Fibroblast of lung (primary cell): ENCODE measurements at regions not wholly inside any gene's neighbourhood (a gene's known extent, or its start where the extent isn't known, plus 50 kb on each side); places are given as distances from the start of the nearest gene placed in this dataset.

Experiments
- DNase-seq, 2 donors: peaks; one replicate each; pipeline versions ENCODE4 v3.0.0 to v3.0.0-alpha.2; 2010; ENCODE audit warnings: low read depth in 2 of 2
- H2AFZ ChIP-seq: 2 replicates; pipeline ENCODE4 v1.5.1; 2012; ENCODE audit warnings: low read length, control low read depth, inconsistent platforms
- H3K27ac ChIP-seq: 2 replicates; pipeline ENCODE4 v1.5.1; 2011; ENCODE audit warnings: low read length, control low read depth; ENCODE audit not compliant: insufficient read depth
- H3K27me3 ChIP-seq: 2 replicates; pipeline ENCODE4 v1.5.1; 2011; ENCODE audit warnings: mild to moderate bottlenecking, low read length; ENCODE audit not compliant: control insufficient read depth, insufficient read depth
- H3K36me3 ChIP-seq: 2 replicates; pipeline ENCODE4 v1.5.1; 2011; ENCODE audit warnings: low read length; ENCODE audit not compliant: control insufficient read depth, insufficient read depth
- H3K4me1 ChIP-seq: 2 replicates; pipeline ENCODE4 v1.5.1; 2011; ENCODE audit warnings: low read length; ENCODE audit not compliant: control insufficient read depth, insufficient read depth; ENCODE audit errors: extremely low read depth
- H3K4me2 ChIP-seq: 2 replicates; pipeline ENCODE4 v1.5.1; 2011; ENCODE audit warnings: low read length, control low read depth; ENCODE audit not compliant: insufficient read depth; ENCODE audit errors: extremely low read depth
- H3K4me3 ChIP-seq, 4 experiments: fragments of 200-600 bp in 1 of 4; sonication (generic) in 1 of 4; replicated peaks in 1 of 4; 2 replicates each; pipeline ENCODE4 v1.5.1; 2011 to 2016; ENCODE audit warnings: low read length in 4 of 4, low read depth in 3 of 4, mild to moderate bottlenecking in 3 of 4, control low read depth in 2 of 4, inconsistent platforms in 1 of 4, mixed read lengths in 1 of 4; ENCODE audit not compliant: insufficient read depth in 1 of 4; ENCODE audit errors: control extremely low read depth in 1 of 4
- H3K79me2 ChIP-seq: 2 replicates; pipeline ENCODE4 v1.5.1; 2012; ENCODE audit warnings: mild to moderate bottlenecking, low read length, inconsistent platforms; ENCODE audit not compliant: control insufficient read depth, insufficient read depth
- H3K9ac ChIP-seq: 2 replicates; pipeline ENCODE4 v1.5.1; 2011; ENCODE audit warnings: mild to moderate bottlenecking, low read length, control low read depth; ENCODE audit not compliant: insufficient read depth
- H3K9me3 ChIP-seq: 2 replicates; pipeline ENCODE4 v1.5.1; 2012; ENCODE audit warnings: low read depth, low read length; ENCODE audit not compliant: control insufficient read depth, insufficient read depth
- H4K20me1 ChIP-seq: 2 replicates; pipeline ENCODE4 v1.5.1; 2011; ENCODE audit warnings: low read length; ENCODE audit not compliant: control insufficient read depth, insufficient read depth; ENCODE audit errors: extremely low read depth
- EZH2 ChIP-seq: IDR thresholded peaks from 2 replicates; pipeline ENCODE4 v1.5.1; 2012; ENCODE audit warnings: low read length, control low read depth, mild to moderate bottlenecking; ENCODE audit errors: missing control alignments
- TF ChIP-seq, protein P1 (sequence below), 2 donors: IDR thresholded peaks in 1 of 2; conservative IDR thresholded peaks in 1 of 2; 1 replicate in 1 of 2; 2 replicates in 1 of 2; pipeline ENCODE4 v1.5.1; 2011 to 2012; ENCODE audit warnings: low read length in 2 of 2, control low read depth in 1 of 2, inconsistent platforms in 1 of 2, low read depth in 1 of 2, mild to moderate bottlenecking in 1 of 2

DNA sequence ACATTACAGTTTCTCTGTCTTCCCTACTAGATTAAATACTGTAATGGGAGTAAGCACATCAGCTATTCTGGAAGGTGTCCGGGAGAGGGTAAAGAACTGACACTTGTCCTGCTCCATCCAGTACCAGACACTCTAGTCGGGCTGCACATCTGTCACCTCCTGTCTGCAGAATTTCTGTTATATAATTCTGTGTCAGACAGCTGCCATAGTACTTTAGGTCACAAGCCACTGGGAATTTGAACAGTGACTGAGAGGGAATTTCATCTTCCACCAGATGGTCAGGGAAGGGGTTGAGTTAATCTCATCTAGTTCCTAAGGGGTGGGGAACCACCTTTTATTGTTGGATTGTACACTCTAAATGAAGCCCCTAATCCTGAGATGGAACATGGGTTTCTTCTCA is 58.6 kb upstream of the NUDT7 start:
- Histone ChIP-seq H3K9me3 (no peaks in the 10 kb centered on the region), H2AFZ (no peak overlapping the region), H3K27ac (no peak overlapping the region), H3K4me1 (no peaks in the 10 kb centered on the region), H3K4me2 (no peak overlapping the region), H3K4me3 (no peak overlapping the region), H3K27me3 (no peaks in the 10 kb centered on the region), H3K36me3 (no peaks in the 10 kb centered on the region), H3K9ac (no peak overlapping the region), H4K20me1 (no peaks in the 10 kb centered on the region), H3K79me2 (no peaks in the 10 kb centered on the region)
- no peak for TF ChIP-seq EZH2
- TF ChIP-seq, protein P1, sequence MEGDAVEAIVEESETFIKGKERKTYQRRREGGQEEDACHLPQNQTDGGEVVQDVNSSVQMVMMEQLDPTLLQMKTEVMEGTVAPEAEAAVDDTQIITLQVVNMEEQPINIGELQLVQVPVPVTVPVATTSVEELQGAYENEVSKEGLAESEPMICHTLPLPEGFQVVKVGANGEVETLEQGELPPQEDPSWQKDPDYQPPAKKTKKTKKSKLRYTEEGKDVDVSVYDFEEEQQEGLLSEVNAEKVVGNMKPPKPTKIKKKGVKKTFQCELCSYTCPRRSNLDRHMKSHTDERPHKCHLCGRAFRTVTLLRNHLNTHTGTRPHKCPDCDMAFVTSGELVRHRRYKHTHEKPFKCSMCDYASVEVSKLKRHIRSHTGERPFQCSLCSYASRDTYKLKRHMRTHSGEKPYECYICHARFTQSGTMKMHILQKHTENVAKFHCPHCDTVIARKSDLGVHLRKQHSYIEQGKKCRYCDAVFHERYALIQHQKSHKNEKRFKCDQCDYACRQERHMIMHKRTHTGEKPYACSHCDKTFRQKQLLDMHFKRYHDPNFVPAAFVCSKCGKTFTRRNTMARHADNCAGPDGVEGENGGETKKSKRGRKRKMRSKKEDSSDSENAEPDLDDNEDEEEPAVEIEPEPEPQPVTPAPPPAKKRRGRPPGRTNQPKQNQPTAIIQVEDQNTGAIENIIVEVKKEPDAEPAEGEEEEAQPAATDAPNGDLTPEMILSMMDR (conservative IDR thresholded peaks at IDR 0.05 in 1 of 2, IDR thresholded peaks at IDR 0.05 in 1 of 2; ENCODE audit: low read depth in 1 of 2, low read length in 2 of 2): no peak
- DNase-seq: no peak

- Histone ChIP-seq H4K20me1 (no peaks in the 10 kb centered on the region), H3K4me1 (no peaks in the 10 kb centered on the region), H3K9me3 (no peaks in the 10 kb centered on the region), H3K27me3 (no peaks in the 10 kb centered on the region), H3K4me3 (no peak overlapping the region), H3K36me3 (no peaks in the 10 kb centered on the region), H3K4me2 (no peak overlapping the region), H3K27ac (no peak overlapping the region), H3K9ac (no peak overlapping the region), H2AFZ (no peak overlapping the region), H3K79me2 (no peaks in the 10 kb centered on the region)
- TF ChIP-seq EZH2: no peak
- TF ChIP-seq, protein P1 (conservative IDR thresholded peaks at IDR 0.05 in 1 of 2, IDR thresholded peaks at IDR 0.05 in 1 of 2; ENCODE audit: low read depth in 1 of 2, low read length in 2 of 2): no peak
- no peak for DNase-seq
Measured at GRCh38 chr16:77666771-77667170, 55.5 kb upstream of the NUDT7 start.

DNA sequence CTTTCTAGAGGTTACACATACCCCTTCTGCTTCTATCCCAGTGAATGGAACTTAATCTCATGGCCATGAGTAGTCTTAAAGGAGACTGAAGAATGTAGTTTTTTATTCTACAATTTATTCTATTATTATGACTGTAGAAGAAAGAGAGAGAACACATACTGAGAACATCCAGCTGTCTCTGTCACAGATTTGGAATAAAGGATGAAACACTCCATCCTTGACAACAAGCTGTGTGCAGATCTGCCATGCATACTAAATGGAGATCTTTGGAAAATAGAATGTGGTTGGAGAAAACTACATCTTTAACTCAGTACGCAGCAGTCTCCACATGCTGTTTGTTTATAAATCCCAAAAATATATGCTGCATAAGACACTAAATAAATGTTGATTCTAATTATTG is 54.1 kb upstream of the NUDT7 start:
- Histone ChIP-seq H3K9ac (no peak overlapping the region), H3K36me3 (no peaks in the 10 kb centered on the region), H3K4me1 (no peaks in the 10 kb centered on the region), H3K27me3 (no peaks in the 10 kb centered on the region), H3K4me2 (no peak overlapping the region), H2AFZ (no peak overlapping the region), H3K4me3 (no peak overlapping the region), H3K9me3 (no peaks in the 10 kb centered on the region), H4K20me1 (no peaks in the 10 kb centered on the region), H3K27ac (no peak overlapping the region), H3K79me2 (no peaks in the 10 kb centered on the region)
- TF ChIP-seq EZH2: no peak
- TF ChIP-seq, protein P1 (conservative IDR thresholded peaks at IDR 0.05 in 1 of 2, IDR thresholded peaks at IDR 0.05 in 1 of 2; ENCODE audit: low read depth in 1 of 2, low read length in 2 of 2): no peak
- DNase-seq: no peak
